GM18873 (cell line): ENCODE measurements at regions not wholly inside any gene's neighbourhood (a gene's known extent, or its start where the extent isn't known, plus 50 kb on each side); places are given as distances from the start of the nearest gene placed in this dataset.
"Not testable (repeated sequence)": the region's sequence is repeated elsewhere in the genome, so short reads cannot be mapped to it uniquely, and the experiment has no call there.

Source experiments
- ATAC-seq: cut with Tn5 transposase; IDR thresholded peaks from one replicate; pipeline ENCODE4 v1.9.1; 2021; ENCODE audit warnings: mild to moderate bottlenecking, moderate library complexity, moderate number of reproducible peaks; ENCODE audit not compliant: unreplicated experiment, low FRiP score

DNA sequence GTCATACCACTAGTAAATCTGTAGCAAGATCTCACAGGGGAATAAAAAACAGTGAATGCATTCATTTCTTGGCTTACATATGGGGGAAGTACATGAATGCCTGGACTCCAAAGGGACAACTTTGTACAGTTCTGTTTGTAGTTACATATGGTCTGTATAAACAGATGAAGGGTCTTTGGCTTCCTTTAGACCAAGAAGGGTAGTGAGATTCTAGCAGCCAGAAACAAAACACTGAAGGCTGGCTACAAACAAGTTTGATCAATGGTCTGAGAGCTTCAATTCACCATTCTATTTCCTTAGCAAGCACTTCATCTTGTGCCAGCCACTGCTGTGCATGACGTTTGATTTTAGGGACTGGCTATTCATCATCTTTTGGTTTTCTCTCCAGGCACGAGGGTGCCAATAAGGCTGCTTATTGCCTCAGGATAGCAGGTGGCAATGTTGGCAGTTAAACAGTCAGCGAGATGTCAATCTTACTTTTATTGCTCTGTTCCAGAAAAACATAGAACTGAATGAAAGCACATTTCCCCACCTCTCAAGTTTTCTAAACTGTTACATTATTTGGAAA lies 313.7 kb upstream of the COL8A1 start:
- no peak for ATAC-seq

GRCh38 chr3:99323940-99324339 lies 314.5 kb upstream of the COL8A1 start:
- ATAC-seq: no peak

GRCh38 chr3:99322551-99322950 lies 315.8 kb upstream of the COL8A1 start:
- ATAC-seq: no peak

GRCh38 chr3:99321261-99321660 lies 317.1 kb upstream of the COL8A1 start:
- no peak for ATAC-seq

- ATAC-seq: no peak
Measured at GRCh38 chr3:99319961-99320360, 318.4 kb upstream of the COL8A1 start.

DNA sequence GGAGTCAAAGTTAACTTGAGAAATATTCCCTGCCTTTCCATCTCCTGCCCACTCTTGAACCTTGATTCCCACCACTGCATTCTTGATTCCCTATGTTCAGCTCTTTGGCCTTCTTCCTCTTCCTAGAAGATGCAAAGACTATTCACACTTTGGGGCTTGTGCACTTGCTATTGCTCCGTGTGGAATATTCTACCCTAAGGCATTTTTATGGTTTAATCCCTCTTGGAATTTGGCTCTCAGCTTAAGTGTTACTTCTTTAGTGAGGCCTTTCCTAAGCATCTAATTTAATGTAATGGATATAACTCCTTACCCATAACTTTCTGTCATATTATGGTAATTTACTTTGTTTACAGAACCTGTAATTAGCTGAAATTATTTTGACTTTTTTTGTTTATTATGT lies 318.9 kb upstream of the COL8A1 start:
- no peak for ATAC-seq

DNA sequence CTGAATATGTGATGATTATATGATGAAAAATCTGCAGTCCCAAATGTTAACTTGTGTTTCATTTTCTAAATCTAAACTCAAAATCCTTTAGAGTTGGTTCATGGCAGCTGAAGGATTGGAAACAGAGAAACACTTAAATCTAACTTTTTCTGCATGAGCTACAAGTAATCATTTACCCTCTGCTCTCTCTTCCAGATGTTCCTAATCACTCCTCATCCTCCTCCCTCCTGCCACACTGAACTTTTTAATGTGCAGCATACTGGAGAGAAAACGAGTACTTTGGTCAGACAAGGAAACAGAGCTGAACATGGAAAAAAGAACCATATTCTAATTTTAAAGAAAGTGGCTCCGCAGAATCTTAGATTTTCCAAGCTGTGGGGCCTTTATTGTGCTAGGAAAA lies 321.2 kb upstream of the COL8A1 start:
- ATAC-seq: no peak

GRCh38 chr3:99315896-99316295 lies 322.5 kb upstream of the COL8A1 start:
- no peak for ATAC-seq

GRCh38 chr3:99313485-99313884 lies 324.9 kb upstream of the COL8A1 start:
- no peak for ATAC-seq

- ATAC-seq: no peak
Measured at GRCh38 chr3:99298661-99299060, 339.7 kb upstream of the COL8A1 start.

GRCh38 chr3:99295836-99296235 lies 342.6 kb upstream of the COL8A1 start:
- no peak for ATAC-seq

GRCh38 chr3:99294092-99294491 lies 344.3 kb upstream of the COL8A1 start:
- ATAC-seq: not testable (repeated sequence)

DNA sequence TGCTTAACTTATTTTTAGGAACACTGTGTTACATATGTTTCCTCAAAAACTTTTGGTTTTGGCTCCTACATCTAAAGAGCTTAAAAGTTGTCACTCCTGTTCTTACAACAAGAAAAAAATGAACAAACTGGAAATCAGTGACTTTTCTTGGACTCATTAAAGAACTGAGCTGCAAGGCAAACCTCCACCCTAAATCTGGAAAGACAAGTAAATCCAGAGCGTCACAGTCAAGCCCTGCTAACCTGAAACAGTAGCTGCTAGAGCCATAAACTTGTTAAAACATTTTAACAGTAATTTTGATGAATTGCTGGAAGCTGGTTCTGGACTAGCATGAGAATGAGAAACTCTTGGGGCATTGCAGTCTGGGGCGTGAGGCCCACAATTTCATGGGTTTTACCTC lies 350.5 kb upstream of the COL8A1 start:
- no peak for ATAC-seq

DNA sequence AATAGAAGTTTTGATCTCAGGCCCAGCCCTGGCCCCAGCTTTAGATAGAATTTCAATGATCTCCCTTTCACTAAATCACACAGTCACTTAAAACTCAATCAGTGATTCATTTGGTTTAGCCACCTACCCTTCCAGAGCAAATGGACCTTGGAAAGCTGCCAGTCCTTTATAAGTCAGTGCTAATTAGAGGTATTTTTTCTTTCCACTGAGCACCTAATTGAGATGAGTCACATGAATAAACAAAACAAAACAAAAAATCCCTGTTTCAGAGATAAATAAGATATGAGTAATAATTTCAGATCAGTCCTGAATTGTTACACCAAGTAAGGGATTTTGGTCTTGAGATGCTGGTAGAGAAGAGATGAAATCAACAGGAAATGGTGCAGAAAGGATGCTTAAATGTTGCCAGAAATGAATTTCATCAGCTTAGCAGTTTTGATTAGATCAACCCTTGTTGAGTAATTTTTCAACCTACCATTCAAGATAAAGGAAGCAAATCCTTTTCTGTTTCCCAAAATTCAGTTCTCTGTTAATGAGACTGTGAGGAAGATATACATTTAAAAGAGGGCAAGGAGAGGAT lies 352.0 kb upstream of the COL8A1 start:
- no peak for ATAC-seq

GRCh38 chr3:99269606-99270351 lies 368.3 kb upstream of the DCBLD2 start:
- no peak for ATAC-seq

DNA sequence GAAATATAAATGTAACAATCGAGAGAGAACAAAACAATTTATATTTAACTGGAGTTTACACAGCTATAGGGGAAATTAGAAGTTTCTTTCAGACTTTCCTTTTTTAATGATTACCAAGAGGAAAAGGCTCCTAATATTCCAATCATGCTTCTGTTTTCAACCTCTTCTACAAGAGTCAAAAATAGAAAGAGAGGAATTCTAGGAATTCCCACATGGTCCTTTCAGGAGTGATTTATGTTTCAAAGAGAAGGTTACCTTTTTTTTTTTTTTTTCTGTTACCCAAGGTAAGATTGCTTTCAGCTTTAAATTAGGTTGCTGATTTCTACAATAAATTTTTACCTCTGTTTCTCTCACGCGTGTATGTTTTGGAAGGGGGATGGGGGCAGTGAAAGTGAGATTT lies 355.3 kb upstream of the DCBLD2 start:
- no peak for ATAC-seq

DNA sequence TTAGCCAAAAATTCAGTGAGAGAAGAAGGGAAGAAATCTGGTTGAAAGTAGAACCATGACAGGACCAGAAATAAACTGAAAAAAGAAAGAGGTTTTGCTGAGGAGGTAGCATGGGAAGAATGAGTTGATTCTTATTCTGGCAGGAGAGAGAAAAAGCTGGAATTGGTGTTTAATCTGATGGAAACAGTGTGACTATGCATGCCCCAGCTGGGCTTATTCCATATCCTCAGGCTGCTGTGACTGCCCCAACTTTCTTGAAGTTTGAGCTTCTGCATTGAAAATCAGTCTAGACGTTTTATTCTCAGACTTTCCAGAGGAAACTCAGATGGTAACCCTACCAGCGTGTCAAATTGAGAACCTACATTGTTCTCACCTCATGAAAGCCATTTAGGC lies 352.5 kb upstream of the DCBLD2 start:
- ATAC-seq: no peak

DNA sequence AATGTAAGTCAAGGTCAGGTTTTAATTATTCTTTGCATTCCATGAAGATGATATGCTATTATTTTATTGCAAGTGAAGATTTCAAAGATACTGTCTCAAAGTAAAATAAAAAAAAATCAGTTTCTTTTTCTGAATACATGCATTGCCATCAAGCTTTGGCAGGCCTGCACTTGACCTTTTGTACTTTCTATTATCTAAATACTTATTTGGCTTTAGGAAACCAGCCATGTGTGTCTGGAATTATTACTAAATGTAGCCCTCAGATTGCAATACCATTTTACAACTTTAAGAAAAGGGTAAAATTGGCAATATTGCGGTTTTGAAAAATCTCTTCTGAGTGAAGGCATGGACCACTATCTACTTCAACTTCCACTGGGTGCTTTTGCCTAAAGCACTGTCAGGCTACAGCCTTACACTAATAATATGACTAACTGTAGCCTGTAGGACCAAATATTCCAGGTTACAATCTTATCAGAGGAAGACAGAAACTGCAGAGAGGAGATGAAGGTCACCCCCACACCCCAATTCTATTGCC lies 349.4 kb upstream of the DCBLD2 start:
- no peak for ATAC-seq

- ATAC-seq: no peak
Measured at GRCh38 chr3:99250272-99250671, 348.8 kb upstream of the DCBLD2 start.

DNA sequence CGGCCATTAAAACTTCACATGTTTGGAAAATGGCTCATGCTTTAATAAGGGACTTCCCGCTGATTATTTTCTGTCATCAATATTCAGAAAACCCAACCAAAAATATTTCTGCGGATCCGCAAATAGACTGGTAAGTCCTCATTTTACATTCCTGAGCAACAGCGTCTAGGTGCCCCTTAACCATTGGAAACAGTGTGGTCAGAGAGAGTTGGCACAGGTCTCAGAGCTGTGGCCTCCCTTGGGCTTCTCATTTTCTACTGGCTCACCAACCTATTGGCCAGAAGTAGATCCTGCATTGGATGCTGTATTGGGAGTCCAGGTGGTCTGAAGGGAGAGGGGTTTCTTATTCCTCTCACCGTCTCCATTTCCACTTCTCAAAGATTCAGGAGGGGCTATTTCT lies 348.1 kb upstream of the DCBLD2 start:
- ATAC-seq: no peak

- ATAC-seq: no peak
Measured at GRCh38 chr3:99248913-99249312, 347.4 kb upstream of the DCBLD2 start.

- ATAC-seq: no peak
Measured at GRCh38 chr3:99248130-99248529, 346.6 kb upstream of the DCBLD2 start.
